WERI-Rb-1 (cell line): ENCODE measurements at regions not wholly inside any gene's neighbourhood (a gene's known extent, or its start where the extent isn't known, plus 50 kb on each side); places are given as distances from the start of the nearest gene placed in this dataset.

Source experiments
- DNase-seq: peaks from one replicate; pipeline ENCODE4 v3.0.0-alpha.2; 2020
- H3K27ac ChIP-seq: fragments of 250-450 bp; sonication (Bioruptor Pico); 2 replicates; pipeline ENCODE4 v1.5.1; 2020; ENCODE audit warnings: mild to moderate bottlenecking, moderate library complexity
- H3K27me3 ChIP-seq: fragments of 250-450 bp; sonication (Bioruptor Pico); 2 replicates; pipeline ENCODE4 v1.5.1; 2021; ENCODE audit warnings: mild to moderate bottlenecking, low read depth, moderate library complexity; ENCODE audit not compliant: insufficient read depth, severe bottlenecking
- H3K36me3 ChIP-seq: fragments of 250-450 bp; sonication (Bioruptor Pico); 2 replicates; pipeline ENCODE4 v1.5.1; 2020; ENCODE audit warnings: mild to moderate bottlenecking, moderate library complexity
- H3K4me3 ChIP-seq: 2 replicates; pipeline ENCODE4 v1.5.1; 2011; ENCODE audit warnings: low read depth, mild to moderate bottlenecking, control low read depth, low read length
- H3K9me3 ChIP-seq: fragments of 250-450 bp; sonication (Bioruptor Pico); 2 replicates; pipeline ENCODE4 v1.5.1; 2021; ENCODE audit warnings: mild to moderate bottlenecking, moderate library complexity; ENCODE audit not compliant: severe bottlenecking
- TF ChIP-seq, protein P1 (sequence below): IDR thresholded peaks from 2 replicates; pipeline ENCODE4 v1.5.1; 2011; ENCODE audit warnings: low read depth, mild to moderate bottlenecking, control low read depth, inconsistent platforms, low read length

DNA sequence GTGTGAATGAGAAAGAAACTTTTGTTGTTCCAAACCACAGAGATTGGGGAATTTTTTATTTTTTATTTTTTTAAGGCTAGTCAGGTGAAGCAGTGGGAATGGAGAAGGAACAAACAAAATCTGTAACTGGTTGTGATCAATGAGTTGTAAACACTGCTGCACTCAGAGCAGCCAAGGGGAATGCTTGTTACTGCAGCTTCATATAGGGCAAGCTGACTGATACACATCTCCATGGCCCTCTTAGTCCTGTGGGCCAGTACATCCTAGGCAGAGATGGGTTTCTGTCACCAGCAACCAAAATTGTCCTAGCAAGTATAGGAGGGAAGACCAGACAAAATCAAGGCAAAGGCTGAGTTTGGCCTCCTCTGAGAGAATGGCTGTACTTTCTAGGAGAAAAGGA, 306.8 kb downstream of the CTTN start:
- Histone ChIP-seq H3K27ac (no peak overlapping the region), H3K27me3 (no peaks in the 10 kb centered on the region), H3K4me3 (no peak overlapping the region), H3K36me3 (no peaks in the 10 kb centered on the region), H3K9me3 (no peaks in the 10 kb centered on the region)
- no peak for DNase-seq
- TF ChIP-seq, protein P1, sequence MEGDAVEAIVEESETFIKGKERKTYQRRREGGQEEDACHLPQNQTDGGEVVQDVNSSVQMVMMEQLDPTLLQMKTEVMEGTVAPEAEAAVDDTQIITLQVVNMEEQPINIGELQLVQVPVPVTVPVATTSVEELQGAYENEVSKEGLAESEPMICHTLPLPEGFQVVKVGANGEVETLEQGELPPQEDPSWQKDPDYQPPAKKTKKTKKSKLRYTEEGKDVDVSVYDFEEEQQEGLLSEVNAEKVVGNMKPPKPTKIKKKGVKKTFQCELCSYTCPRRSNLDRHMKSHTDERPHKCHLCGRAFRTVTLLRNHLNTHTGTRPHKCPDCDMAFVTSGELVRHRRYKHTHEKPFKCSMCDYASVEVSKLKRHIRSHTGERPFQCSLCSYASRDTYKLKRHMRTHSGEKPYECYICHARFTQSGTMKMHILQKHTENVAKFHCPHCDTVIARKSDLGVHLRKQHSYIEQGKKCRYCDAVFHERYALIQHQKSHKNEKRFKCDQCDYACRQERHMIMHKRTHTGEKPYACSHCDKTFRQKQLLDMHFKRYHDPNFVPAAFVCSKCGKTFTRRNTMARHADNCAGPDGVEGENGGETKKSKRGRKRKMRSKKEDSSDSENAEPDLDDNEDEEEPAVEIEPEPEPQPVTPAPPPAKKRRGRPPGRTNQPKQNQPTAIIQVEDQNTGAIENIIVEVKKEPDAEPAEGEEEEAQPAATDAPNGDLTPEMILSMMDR: no peak

DNA sequence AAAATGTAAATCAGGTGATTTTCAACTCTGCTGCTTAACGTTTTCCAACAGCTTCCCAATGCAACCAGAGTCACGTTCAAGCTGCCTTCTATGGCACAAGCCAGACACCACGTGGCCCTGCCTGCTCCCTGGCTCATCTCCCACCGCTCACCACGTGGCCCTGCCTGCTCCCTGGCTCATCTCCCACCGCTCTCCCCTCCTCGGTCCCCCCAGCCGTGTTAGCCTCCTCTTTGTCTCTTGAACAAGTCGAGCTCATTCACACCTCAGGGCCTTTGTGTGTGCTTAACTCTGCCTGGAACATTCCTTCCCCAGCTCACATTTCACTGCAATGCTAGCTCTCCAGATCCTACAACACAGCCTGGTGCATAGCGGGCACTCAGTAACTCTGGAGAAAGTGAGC, 307.6 kb downstream of the CTTN start:
- TF ChIP-seq, protein P1: no peak

DNA sequence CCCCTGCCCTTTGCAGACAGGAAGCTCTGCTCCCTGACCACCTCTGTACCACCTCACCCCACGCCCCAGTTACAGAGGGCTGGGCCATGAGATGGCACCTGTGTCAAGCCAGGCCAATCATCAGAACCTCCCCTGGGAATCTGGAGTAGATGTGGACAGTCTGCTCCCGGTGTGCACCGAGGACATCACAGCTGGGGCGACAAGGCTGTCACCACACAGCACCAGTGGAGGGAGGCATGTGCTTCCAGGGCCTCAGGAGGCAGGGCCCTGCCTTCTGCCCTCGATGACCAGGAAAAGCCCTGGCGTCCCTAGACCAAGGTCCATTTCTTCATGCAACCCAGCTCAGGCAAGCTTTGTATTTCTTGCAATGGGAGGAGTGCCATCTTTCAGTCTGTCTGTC, 309.5 kb downstream of the CTTN start:
- Histone ChIP-seq H3K9me3 (no peaks in the 10 kb centered on the region), H3K27ac (no peak overlapping the region), H3K36me3 (no peaks in the 10 kb centered on the region), H3K27me3 (no peaks in the 10 kb centered on the region), H3K4me3 (no peak overlapping the region)
- no peak for DNase-seq
- TF ChIP-seq, protein P1: no peak

More for the DNA sequence above, 307.6 kb downstream of the CTTN start:
- no peaks in the 10 kb centered on the region for H3K9me3 ChIP-seq
- no peak for DNase-seq
- no peak overlapping the region for H3K27ac ChIP-seq
- H3K36me3 ChIP-seq: no peaks in the 10 kb centered on the region
- no peaks in the 10 kb centered on the region for H3K27me3 ChIP-seq
- H3K4me3 ChIP-seq: no peak overlapping the region

DNA sequence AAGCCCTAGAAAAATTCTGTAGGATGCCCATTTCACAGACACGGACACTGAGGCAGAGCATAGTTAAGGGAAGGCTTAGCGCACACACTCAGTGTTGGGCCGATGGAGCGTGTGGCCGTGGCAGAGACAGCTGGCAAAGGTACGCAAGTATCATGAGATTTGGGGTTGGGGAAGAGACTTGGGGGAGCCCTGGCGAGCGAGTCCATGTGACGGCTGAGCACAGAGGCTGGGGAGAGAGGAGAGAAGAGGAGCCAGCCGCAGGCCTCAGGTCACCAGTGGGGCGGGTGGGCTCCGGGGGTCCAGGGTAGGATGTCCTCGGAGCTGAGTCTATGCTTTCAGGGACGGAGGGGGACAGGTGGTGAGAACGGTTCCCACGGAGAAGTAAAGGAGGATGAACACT, 311.3 kb downstream of the CTTN start:
- no peaks in the 10 kb centered on the region for H3K36me3 ChIP-seq
- no peak overlapping the region for H3K4me3 ChIP-seq
- no peaks in the 10 kb centered on the region for H3K9me3 ChIP-seq
- TF ChIP-seq, protein P1: no peak
- H3K27ac ChIP-seq: no peak overlapping the region
- no peak for DNase-seq
- no peaks in the 10 kb centered on the region for H3K27me3 ChIP-seq

DNA sequence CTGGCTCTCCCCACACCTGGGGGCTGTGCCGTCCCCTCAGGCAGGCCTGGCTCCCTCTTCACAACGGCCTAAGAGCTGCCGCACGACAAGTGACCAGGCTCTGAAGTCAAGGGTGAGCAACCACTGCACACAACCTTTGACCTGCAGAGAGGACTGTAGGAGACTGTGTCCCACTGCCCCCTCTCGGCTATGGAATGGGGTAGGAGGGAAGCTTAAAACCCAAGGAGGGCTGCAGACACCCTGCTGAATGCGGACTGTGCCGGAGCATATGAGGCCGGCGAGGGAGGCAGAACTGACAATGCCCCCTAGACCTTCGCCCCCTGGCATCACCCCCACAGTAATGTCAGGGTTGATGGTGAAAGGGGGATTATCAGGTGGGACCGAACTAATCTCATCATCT, 311.9 kb downstream of the CTTN start:
- no peak overlapping the region for H3K4me3 ChIP-seq
- no peak for DNase-seq
- H3K36me3 ChIP-seq: no peaks in the 10 kb centered on the region
- no peaks in the 10 kb centered on the region for H3K27me3 ChIP-seq
- no peaks in the 10 kb centered on the region for H3K9me3 ChIP-seq
- TF ChIP-seq, protein P1: no peak
- no peak overlapping the region for H3K27ac ChIP-seq

DNA sequence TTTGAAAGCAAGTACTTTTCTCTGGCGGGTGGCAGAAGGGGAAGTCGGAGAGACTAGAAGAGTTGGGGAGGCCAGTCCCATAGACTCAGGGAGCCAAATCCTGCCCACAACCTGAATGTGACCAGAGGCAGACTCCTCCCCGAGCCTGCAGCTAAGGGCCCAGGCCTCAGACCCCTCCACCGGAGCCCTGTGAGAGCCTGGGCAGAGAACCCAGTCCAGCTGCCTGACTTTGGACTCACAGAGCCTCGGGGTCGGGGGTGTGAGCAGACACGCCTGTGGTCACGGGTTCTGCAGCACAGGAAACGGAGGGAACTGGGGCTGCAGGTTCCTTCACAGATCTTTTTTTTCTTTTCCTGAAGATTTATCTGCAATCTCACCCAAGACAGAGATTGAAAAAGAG, 312.3 kb downstream of the CTTN start:
- no peak overlapping the region for H3K4me3 ChIP-seq
- TF ChIP-seq, protein P1: no peak

More for the DNA sequence above, 312.3 kb downstream of the CTTN start:
- H3K9me3 ChIP-seq: no peaks in the 10 kb centered on the region
- H3K27ac ChIP-seq: no peak overlapping the region
- H3K27me3 ChIP-seq: no peaks in the 10 kb centered on the region
- no peaks in the 10 kb centered on the region for H3K36me3 ChIP-seq
- DNase-seq: peak; percentile 19
